GM18502 (cell line): ENCODE measurements at regions not wholly inside any gene's neighbourhood (a gene's known extent, or its start where the extent isn't known, plus 50 kb on each side); places are given as distances from the start of the nearest gene placed in this dataset.
A peak's percentile ranks its signal among the peaks of the same experiment; 100 is the strongest.

ENCODE experiments used
- ATAC-seq: cut with Tn5 transposase; IDR thresholded peaks from one replicate; pipeline ENCODE4 v1.9.1; 2021; ENCODE audit warnings: mild to moderate bottlenecking; ENCODE audit not compliant: unreplicated experiment, poor library complexity

- no peak for ATAC-seq
These were observed 560.2 kb upstream of the CLINT1 start for GRCh38 chr5:158419186-158419585.

- no peak for ATAC-seq
These were observed 555.8 kb upstream of the CLINT1 start for GRCh38 chr5:158414780-158415179.

- no peak for ATAC-seq
These were observed 555.4 kb upstream of the CLINT1 start for GRCh38 chr5:158414333-158414762.

GRCh38 chr5:158413122-158413680 is 554.3 kb upstream of the CLINT1 start:
- no peak for ATAC-seq

GRCh38 chr5:158410976-158411375 is 552.0 kb upstream of the CLINT1 start:
- no peak for ATAC-seq

GRCh38 chr5:158409507-158409906 is 550.6 kb upstream of the CLINT1 start:
- ATAC-seq: peak; percentile 60

GRCh38 chr5:158407824-158408195 is 548.9 kb upstream of the CLINT1 start:
- no peak for ATAC-seq

GRCh38 chr5:158406884-158407823 is 548.2 kb upstream of the CLINT1 start:
- peak; percentile 49 for ATAC-seq

- peak; percentile 87 for ATAC-seq
These were observed 539.6 kb upstream of the CLINT1 start for GRCh38 chr5:158398360-158399201.

- no peak for ATAC-seq
These were observed 538.3 kb upstream of the CLINT1 start for GRCh38 chr5:158397278-158397677.

GRCh38 chr5:158394102-158394501 is 535.2 kb upstream of the CLINT1 start:
- no peak for ATAC-seq

GRCh38 chr5:158393457-158393856 is 534.5 kb upstream of the CLINT1 start:
- ATAC-seq: no peak

GRCh38 chr5:158392753-158393152 is 533.8 kb upstream of the CLINT1 start:
- ATAC-seq: no peak

- ATAC-seq: peak; percentile 71
These were observed 531.6 kb upstream of the CLINT1 start for GRCh38 chr5:158390577-158390976.

GRCh38 chr5:158389786-158390185 is 530.8 kb upstream of the CLINT1 start:
- ATAC-seq: no peak

GRCh38 chr5:158388021-158388420 is 529.1 kb upstream of the CLINT1 start:
- ATAC-seq: no peak

GRCh38 chr5:158387499-158387898 is 528.6 kb upstream of the CLINT1 start:
- ATAC-seq: no peak

- no peak for ATAC-seq
These were observed 527.0 kb upstream of the CLINT1 start for GRCh38 chr5:158385982-158386381.

- no peak for ATAC-seq
These were observed 525.9 kb upstream of the CLINT1 start for GRCh38 chr5:158384535-158385481.

GRCh38 chr5:158383486-158383885 is 524.5 kb upstream of the CLINT1 start:
- ATAC-seq: no peak
